HepG2 (cell line): ENCODE measurements at regions not wholly inside any gene's neighbourhood (a gene's known extent, or its start where the extent isn't known, plus 50 kb on each side); places are given as distances from the start of the nearest gene placed in this dataset.

Source experiments
- ATAC-seq: fragments of 200-7000 bp; cut with Tn5 transposase; 3 replicates; pipeline ENCODE4 v1.9.1; 2020; ENCODE audit warnings: mild to moderate bottlenecking, moderate library complexity
- BruUV-seq: library from RNA; stranded (reverse); fragments of 400-500 nt; replicated peaks from 2 replicates; lab custom pipeline; 2021; lab: Mats Ljungman, UMichigan
- CTCF ChIA-PET: fragments of 300-600 bp; formaldehyde crosslinking; extraction: SDS; loops from one replicate; lab custom pipeline; 2021; ENCODE audit warnings: low total read pairs, inconsistent platforms, low intra/inter-chr PET ratio; lab: Yijun Ruan, JAX
- POLR2A ChIA-PET: fragments of 350-600 bp; sonication (Branson Sonifier 250); formaldehyde crosslinking; loops from one replicate; lab custom pipeline; 2020; ENCODE audit warnings: antibody characterized with exemption, inconsistent platforms; lab: Yijun Ruan, JAX
- DNase-seq: peaks from one replicate; pipeline ENCODE4 v3.0.0-alpha.2; 2015; ENCODE audit warnings: low spot score
- FAIRE-seq: peaks from 3 replicates; lab custom pipeline; 2011; peaks lifted over from hg19 to GRCh38; lab: Jason Lieb, UNC
- H2AFZ ChIP-seq: one replicate; pipeline ENCODE4 v1.6.1; 2011; ENCODE audit warnings: low read length, inconsistent platforms
- H3K27ac ChIP-seq: fragments of 300-600 bp; 3 replicates; pipeline ENCODE4 v1.8.0; 2011; ENCODE audit warnings: mixed run types, mild to moderate bottlenecking, mixed read lengths, low read length, inconsistent platforms; ENCODE audit not compliant: insufficient read depth; ENCODE audit errors: extremely low read length
- H3K27me3 ChIP-seq, 2 experiments: fragments of 200-600 bp in 1 of 2; 2 replicates in 1 of 2; 3 replicates in 1 of 2; pipeline versions ENCODE4 v1.6.0 to v1.8.0; 2011; ENCODE audit warnings: low read length in 2 of 2, mild to moderate bottlenecking in 2 of 2, moderate library complexity in 2 of 2, inconsistent platforms in 1 of 2; ENCODE audit not compliant: insufficient read depth in 2 of 2, control insufficient read depth in 1 of 2
- H3K36me3 ChIP-seq, 2 experiments: fragments of 200-600 bp in 1 of 2; replicated peaks in 1 of 2; 2 replicates in 1 of 2; 3 replicates in 1 of 2; pipeline versions ENCODE4 v1.5.1 to v1.8.0; 2011; ENCODE audit warnings: low read length in 2 of 2, inconsistent platforms in 1 of 2; ENCODE audit not compliant: insufficient read depth in 2 of 2, control insufficient read depth in 1 of 2
- H3K4me1 ChIP-seq: 2 replicates; pipeline ENCODE4 v1.5.1; 2012; ENCODE audit warnings: low read length, inconsistent platforms; ENCODE audit not compliant: insufficient read depth
- H3K4me2 ChIP-seq: 2 replicates; pipeline ENCODE4 v1.6.0; 2011; ENCODE audit warnings: low read depth, low read length, inconsistent platforms
- H3K4me3 ChIP-seq, 3 experiments: fragments of 200-600 bp in 1 of 3; sonication (generic), shearing (Covaris generic) in 1 of 3; replicated peaks in 1 of 3; 2 replicates each; pipeline ENCODE4 v1.5.1; 2011 to 2016; ENCODE audit warnings: low read length in 3 of 3, inconsistent platforms in 2 of 3, low read depth in 2 of 3, mild to moderate bottlenecking in 2 of 3, control low read depth in 1 of 3, mixed read lengths in 1 of 3; ENCODE audit not compliant: insufficient read depth in 1 of 3
- H3K79me2 ChIP-seq: one replicate; pipeline ENCODE4 v1.6.1; 2011; ENCODE audit warnings: low read length, inconsistent platforms; ENCODE audit not compliant: insufficient read depth
- H3K9ac ChIP-seq: 2 replicates; pipeline ENCODE4 v1.6.0; 2011; ENCODE audit warnings: mild to moderate bottlenecking, low read depth, low read length, inconsistent platforms; ENCODE audit not compliant: insufficient read depth
- H3K9me3 ChIP-seq: 2 replicates; pipeline ENCODE4 v1.5.1; 2012; ENCODE audit warnings: mild to moderate bottlenecking, low read length
- H4K20me1 ChIP-seq: 2 replicates; pipeline ENCODE4 v1.6.0; 2011; ENCODE audit warnings: inconsistent platforms, mild to moderate bottlenecking, low read length, moderate library complexity; ENCODE audit not compliant: insufficient read depth
- ARNT ChIP-seq: fragments of 450-650 bp; IDR thresholded peaks from 2 replicates; pipeline ENCODE4 v1.6.1; 2017
- FOXK1 ChIP-seq: sonication (generic); formaldehyde crosslinking; IDR thresholded peaks from 2 replicates; pipeline ENCODE4 v1.4.0; 2020; ENCODE audit warnings: low read depth, missing genetic modification reagents, borderline replicate concordance
- GLMP ChIP-seq: sonication (generic); formaldehyde crosslinking; IDR thresholded peaks from 2 replicates; pipeline ENCODE4 v1.9.0; 2021; ENCODE audit warnings: missing genetic modification reagents, mild to moderate bottlenecking, borderline replicate concordance
- KDM6A ChIP-seq: IDR thresholded peaks from 2 replicates; pipeline ENCODE4 v1.6.1; 2016; ENCODE audit warnings: low read depth
- KMT2A ChIP-seq: sonication (generic); formaldehyde crosslinking; IDR thresholded peaks from 2 replicates; pipeline ENCODE4 v1.4.0; 2020; ENCODE audit warnings: missing genetic modification reagents
- MAZ ChIP-seq, 2 experiments: sonication (generic) in 1 of 2; formaldehyde crosslinking in 1 of 2; IDR thresholded peaks; 2 replicates each; pipeline versions ENCODE4 v1.5.0 to v1.6.1; 2012 to 2020; ENCODE audit warnings: low read depth in 2 of 2, mild to moderate bottlenecking in 2 of 2, borderline replicate concordance in 1 of 2, improper control_type of control experiment in 1 of 2, low read length in 1 of 2, missing genetic modification reagents in 1 of 2, moderate library complexity in 1 of 2
- MBNL3 ChIP-seq: fragments of 250-450 bp; sonication (Bioruptor Pico); conservative IDR thresholded peaks from 2 replicates; pipeline ENCODE4 v1.8.0; 2022; ENCODE audit warnings: mild to moderate bottlenecking, inconsistent platforms
- MNT ChIP-seq: fragments of 450-650 bp; IDR thresholded peaks from 2 replicates; pipeline ENCODE4 v1.6.1; 2016
- NFATC3 ChIP-seq: sonication (generic); formaldehyde crosslinking; IDR thresholded peaks from 2 replicates; pipeline ENCODE4 v1.5.1; 2020; ENCODE audit warnings: mild to moderate bottlenecking, missing genetic modification reagents
- PAF1 ChIP-seq: IDR thresholded peaks from 2 replicates; pipeline ENCODE4 v1.6.1; 2016; ENCODE audit warnings: missing genetic modification reagents, missing compliant biosample characterization
- RAD51 ChIP-seq: fragments of 450-650 bp; IDR thresholded peaks from 2 replicates; pipeline ENCODE4 v1.6.1; 2016; ENCODE audit warnings: borderline replicate concordance
- SAP130 ChIP-seq: IDR thresholded peaks from 2 replicates; pipeline ENCODE4 v1.6.1; 2016; ENCODE audit warnings: low read depth
- U2AF1 ChIP-seq: fragments of 200-400 bp; formaldehyde crosslinking; optimal IDR thresholded peaks from 2 replicates; pipeline ENCODE3; 2017; ENCODE audit warnings: mild to moderate bottlenecking, low read depth, low read length
- ZFP36L2 ChIP-seq: sonication (generic); formaldehyde crosslinking; IDR thresholded peaks from 2 replicates; pipeline ENCODE4 v1.4.0; 2020; ENCODE audit warnings: missing genetic modification reagents
- ZKSCAN5 ChIP-seq: sonication (generic); formaldehyde crosslinking; IDR thresholded peaks from 2 replicates; pipeline ENCODE4 v1.5.1; 2020; ENCODE audit warnings: mild to moderate bottlenecking, missing genetic modification reagents
- ZNF225 ChIP-seq: sonication (generic); formaldehyde crosslinking; IDR thresholded peaks from 2 replicates; pipeline ENCODE4 v1.4.0; 2020; ENCODE audit warnings: mild to moderate bottlenecking, missing genetic modification reagents
- ZNF337 ChIP-seq: sonication (generic); formaldehyde crosslinking; IDR thresholded peaks from 2 replicates; pipeline ENCODE4 v1.5.1; 2020; ENCODE audit warnings: missing genetic modification reagents, low read depth, mild to moderate bottlenecking, borderline replicate concordance
- ZNF496 ChIP-seq: sonication (generic); formaldehyde crosslinking; IDR thresholded peaks from 2 replicates; pipeline ENCODE4 v1.8.1; 2023; ENCODE audit warnings: mild to moderate bottlenecking, moderate library complexity, missing genetic modification reagents; ENCODE audit not compliant: insufficient replicate concordance
- ZNF572 ChIP-seq: sonication (generic); formaldehyde crosslinking; IDR thresholded peaks from 2 replicates; pipeline ENCODE4 v1.5.1; 2020; ENCODE audit warnings: mild to moderate bottlenecking, missing genetic modification reagents
- ZNF605 ChIP-seq: sonication (generic); formaldehyde crosslinking; IDR thresholded peaks from 2 replicates; pipeline ENCODE4 v1.8.0; 2022; ENCODE audit warnings: mild to moderate bottlenecking, missing genetic modification reagents
- ZNF879 ChIP-seq: sonication (generic); formaldehyde crosslinking; IDR thresholded peaks from 2 replicates; pipeline ENCODE4 v1.8.1; 2023; ENCODE audit warnings: missing genetic modification reagents
- WGBS: methylation state at CpG from one replicate; pipeline ENCODE4 v1.1.6; 2017; ENCODE audit warnings: low lambda C conversion rate; 5-methylcytosine and 5-hydroxymethylcytosine counted together
- in situ Hi-C: cut with HindIII; loops from 2 replicates; pipeline ENCODE4 v1.10.0; 2017; ENCODE audit warnings: low pct_unique_long_range_greater_than_20kb; ENCODE audit not compliant: extremely low pct_ligation_motif_present
- intact Hi-C: fragments of 100-400 bp; cut with micrococcal nuclease; formaldehyde crosslinking; loops from one replicate; pipeline ENCODE4 v1.10.0; 2022; ENCODE audit not compliant: unreplicated experiment

- TF ChIP-seq ZNF496 (no peak), ZNF337 (no peak)
- TF ChIP-seq, all 625 proteins: peak for 0
Measured at GRCh38 chr16:63185235-63185780, 1149.1 kb upstream of the CDH8 start (continued).

- 2% methylated on average over 2 of the region's 2 CpGs for WGBS
- H3K4me2 ChIP-seq = no peak overlapping the region
- no peak overlapping the region for H3K27ac ChIP-seq
- no peak for DNase-seq
- POLR2A ChIA-PET = no interaction called here
- TF ChIP-seq GLMP (CRISPR knock-in tag) (no peak), ZNF879 (CRISPR knock-in tag) (no peak), ZFP36L2 (CRISPR knock-in tag) (no peak), ZKSCAN5 (no peak), NFATC3 (CRISPR knock-in tag) (no peak), MBNL3 (CRISPR knock-in tag) (no peak), KMT2A (CRISPR knock-in tag) (no peak), KDM6A (CRISPR knock-in tag) (no peak), RAD51 (no peak), SAP130 (CRISPR knock-in tag) (no peak), MNT (no peak), ZNF605 (no peak), ARNT (no peak), ZNF572 (no peak), PAF1 (CRISPR knock-in tag) (no peak), ZNF225 (CRISPR knock-in tag) (no peak), FOXK1 (CRISPR knock-in tag) (no peak), MAZ (IDR thresholded peaks at IDR 0.05; ENCODE audit: borderline replicate concordance, low read depth, low read length) (no peak), MAZ (CRISPR knock-in tag; IDR thresholded peaks at IDR 0.05; ENCODE audit: low read depth) (no peak), U2AF1 (no peak)
- TF ChIP-seq, all 625 proteins: peak for 0
- Histone ChIP-seq H3K9ac (no peak overlapping the region), H2AFZ (no peak overlapping the region), H3K27me3 (no peaks in the 10 kb centered on the region), H4K20me1 (no peaks in the 10 kb centered on the region), H3K4me3 (no peak overlapping the region), H3K36me3 (no peaks in the 10 kb centered on the region), H3K79me2 (no peaks in the 10 kb centered on the region), H3K4me1 (no peaks in the 10 kb centered on the region), H3K9me3 (peaks cover 70% of the 10 kb centered on the region)
- intact Hi-C loops = no loop called here
- in situ Hi-C loops = no loop called here
- ATAC-seq (no peak), FAIRE-seq (no peak)
- CTCF ChIA-PET = no interaction called here
- BruUV-seq = no TSS peak
Measured at GRCh38 chr16:63183743-63184142, 1147.5 kb upstream of the CDH8 start.
